Endometrial microvascular endothelial cells (primary cell): ENCODE measurements at regions not wholly inside any gene's neighbourhood (a gene's known extent, or its start where the extent isn't known, plus 50 kb on each side); places are given as distances from the start of the nearest gene placed in this dataset.

Experiments
- in situ Hi-C: cut with HindIII; loops from 2 replicates; pipeline ENCODE4 v1.10.0; 2017; ENCODE audit warnings: low sequenced_read_pairs, low pct_unique_long_range_greater_than_20kb; ENCODE audit errors: inconsistent ontology term

DNA sequence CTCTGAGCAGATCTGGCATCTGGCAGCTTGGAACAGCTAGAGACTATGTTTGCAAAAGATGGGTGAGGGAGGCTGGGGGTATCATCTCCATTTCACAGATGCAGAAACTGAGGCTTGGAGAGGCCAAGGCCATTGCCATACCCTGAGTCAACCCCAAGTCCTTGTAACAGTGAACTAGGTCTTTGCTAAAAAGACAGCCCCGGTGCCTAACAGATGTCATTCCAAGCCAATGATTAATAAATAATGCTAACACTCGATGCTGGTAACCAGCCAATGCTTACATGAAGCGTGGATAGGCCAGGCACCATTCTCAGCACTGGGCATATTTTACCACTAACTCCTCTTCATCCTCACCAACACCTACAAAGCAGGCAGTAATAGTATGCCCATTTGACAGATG lies 164.0 kb downstream of the MN1 start:
- in situ Hi-C loops = no loop called here

DNA sequence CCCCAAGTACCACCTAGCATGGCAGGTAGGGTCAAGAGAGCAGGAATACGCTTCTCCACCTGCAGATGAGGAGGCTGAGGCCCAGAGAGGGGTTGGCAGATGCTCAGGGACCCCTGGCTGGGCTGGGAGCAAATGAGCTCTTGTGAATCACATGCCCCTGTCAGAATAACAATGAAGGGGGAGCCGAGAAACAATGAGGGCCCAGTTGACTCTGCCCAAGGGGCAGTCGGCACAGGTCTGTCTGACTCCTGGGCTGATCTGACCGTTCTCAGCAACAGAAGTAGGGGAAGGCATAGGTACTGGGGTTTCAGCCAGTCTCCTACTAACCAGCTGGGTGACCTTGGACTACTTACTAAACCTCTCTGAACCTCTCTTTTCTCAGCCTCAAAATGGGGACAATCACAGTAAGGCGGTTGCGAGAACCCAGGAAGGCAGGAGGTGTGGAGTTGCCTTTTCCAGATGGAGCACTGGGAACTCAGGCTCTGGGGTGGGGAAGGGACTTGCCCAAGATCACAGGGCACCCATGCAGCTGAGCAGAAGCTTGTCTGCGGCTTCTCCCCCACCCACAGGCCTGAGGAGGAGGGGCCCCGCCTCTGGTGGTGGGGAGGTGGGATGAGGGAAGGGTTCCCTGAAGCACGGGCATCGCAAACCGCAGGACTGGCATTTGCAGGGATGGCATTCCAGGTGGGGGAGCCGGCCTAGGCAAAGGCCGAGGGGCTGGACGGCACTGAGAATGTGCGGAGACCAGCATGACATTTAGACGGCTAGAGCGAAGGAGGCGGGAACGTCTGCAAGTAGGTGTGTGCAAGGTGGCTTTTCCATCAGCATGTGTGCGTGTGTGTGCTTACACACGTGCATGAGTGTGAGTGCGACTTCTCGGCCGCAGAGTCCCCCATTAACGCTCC lies 163.0 kb downstream of the MN1 start:
- in situ Hi-C loops = no loop called here

DNA sequence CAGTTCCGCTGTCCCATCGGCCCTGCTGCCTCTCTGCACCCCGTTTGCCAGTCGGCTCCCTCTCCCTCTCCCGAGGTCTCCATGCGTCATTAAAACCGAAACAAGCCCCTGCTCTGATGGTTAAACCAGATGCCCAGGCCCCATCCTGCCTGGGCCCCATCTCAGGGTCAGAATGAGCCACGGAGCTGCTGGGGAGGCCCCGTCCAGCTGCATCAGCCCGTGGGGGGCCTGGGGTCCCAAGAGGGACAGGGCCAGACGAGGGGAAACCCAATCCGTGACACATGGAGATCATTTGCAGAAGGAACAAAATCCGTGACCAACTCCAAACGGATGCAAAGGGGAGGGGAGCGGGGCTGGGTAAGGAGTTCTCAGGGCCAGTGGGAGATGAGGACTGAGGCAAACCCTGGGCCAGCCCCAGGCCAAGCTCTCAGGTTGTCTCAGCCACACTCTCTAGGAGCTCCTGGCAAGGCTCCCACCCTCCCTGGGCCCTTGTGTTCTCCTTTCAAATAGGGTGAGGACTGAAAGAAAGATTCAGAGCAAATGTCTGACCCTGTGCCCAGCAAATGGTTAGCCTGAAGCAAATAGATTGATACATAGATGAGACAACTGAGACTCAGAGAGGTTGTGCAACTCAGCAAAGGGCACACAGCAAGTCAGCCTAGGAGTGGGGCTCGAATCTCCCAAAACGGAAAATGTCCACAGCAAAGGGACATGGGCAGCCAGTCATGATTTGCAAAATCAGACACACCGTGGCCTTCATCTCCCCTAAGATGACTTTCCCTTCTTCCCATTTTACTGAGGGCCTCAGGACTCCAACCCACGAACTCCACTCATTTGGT lies 162.1 kb downstream of the MN1 start:
- in situ Hi-C loops = no loop called here

DNA sequence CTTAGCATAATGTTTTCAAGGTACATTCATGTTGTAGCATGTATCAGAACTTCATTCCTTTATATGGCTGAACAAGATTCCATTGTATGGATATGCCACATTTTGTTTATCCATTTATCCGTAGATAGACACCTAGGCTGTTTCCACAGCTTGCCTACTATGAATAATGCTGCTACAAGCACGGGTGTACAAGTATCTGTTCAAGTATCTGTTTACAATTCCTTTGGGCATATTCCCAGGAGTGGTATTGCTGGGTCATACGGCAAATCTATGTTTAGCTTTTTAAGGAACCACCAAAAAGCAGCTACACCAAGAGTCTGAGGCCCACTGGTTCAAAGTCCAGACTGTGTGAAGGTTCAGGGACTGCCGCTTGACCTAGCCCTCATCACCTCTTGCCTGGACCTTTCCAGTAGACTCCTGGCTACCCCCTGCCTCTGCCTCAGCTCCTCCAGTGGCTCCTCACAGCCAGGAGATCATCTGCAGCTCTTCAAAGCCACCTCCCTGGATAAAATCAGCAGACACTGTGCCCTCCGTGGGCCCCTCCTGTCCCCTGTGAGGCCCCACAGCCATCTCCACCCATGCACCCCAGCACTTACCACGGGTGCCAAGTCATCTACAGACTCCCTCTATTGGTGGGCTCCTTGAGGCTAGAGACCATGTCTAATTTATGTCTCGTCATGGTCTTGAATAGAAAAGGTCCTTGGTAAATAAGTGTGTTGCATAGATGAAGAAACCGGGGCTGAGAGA lies 160.3 kb downstream of the MN1 start:
- in situ Hi-C loops = no loop called here

DNA sequence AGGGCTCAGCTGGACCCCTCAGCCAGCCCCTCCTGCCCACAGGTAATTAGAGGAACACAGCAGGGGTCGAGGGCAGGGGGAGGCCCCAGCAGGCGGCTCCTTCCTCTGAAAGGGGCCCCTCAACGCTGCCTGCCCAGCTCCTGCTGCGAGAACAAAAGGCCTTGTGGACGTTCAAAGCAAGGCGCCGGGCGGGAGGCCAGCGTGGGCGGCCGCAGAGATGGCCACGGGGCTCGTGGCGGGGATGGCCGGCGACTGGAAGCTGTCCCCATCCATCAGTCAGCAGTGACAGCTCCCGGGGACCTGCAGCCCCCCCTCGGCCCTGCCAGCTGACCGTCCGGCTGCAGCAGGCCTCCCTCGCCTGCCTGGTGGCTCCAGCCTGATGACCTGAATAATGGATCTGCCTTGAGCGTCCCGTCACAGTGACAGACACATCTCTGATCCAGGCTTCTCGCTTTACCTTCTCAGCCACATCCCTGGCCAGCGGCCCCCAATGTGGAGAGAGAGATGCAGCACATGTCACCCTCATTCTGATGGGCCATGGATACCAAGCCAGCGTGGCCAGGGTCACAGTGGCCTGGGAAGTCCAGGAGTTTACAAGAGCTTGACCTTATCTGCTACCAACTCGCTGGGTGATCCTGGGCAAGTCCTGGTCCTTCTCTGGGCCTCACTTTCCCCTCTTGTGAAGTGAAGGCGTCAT lies 159.3 kb downstream of the MN1 start:
- in situ Hi-C loops = no loop called here

DNA sequence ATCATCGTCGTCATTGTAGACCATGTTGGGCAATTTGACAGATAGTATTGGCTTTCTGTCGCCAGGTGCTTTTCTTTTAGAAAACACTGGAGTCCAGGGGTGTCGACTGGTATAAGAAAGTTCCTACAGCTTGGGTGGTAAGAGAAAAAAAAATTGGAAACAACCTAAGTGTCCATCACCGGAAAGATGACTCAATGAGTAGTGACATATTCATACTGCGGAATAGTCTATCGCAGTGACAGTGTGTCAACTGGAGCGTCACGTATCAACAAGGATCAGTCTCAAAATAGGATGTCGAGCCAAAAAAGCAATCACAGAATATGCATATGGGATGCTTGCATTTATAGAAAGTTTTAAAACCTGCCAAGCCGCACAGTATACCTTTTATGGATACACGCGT lies 157.6 kb downstream of the MN1 start:
- in situ Hi-C loops = no loop called here

DNA sequence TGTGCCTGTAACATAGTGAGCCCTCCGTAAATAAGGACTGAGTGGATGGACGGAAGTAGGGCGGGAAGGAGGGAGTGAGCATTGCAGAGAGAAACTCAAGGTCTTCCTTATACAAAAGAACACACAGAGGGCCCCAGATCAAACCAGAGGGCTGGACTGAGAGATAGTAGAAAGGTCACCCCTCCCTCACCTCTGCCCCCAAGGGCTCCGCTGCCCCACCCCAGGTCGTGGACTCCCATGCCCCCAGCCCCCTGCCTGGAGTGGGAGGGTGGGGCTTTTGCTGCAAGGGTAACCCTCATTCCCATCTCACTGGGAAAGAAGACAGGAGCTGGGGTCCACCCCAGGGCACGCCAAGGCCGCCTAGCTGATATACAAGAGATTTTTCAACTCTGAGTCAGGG lies 157.0 kb downstream of the MN1 start:
- in situ Hi-C loops = no loop called here

DNA sequence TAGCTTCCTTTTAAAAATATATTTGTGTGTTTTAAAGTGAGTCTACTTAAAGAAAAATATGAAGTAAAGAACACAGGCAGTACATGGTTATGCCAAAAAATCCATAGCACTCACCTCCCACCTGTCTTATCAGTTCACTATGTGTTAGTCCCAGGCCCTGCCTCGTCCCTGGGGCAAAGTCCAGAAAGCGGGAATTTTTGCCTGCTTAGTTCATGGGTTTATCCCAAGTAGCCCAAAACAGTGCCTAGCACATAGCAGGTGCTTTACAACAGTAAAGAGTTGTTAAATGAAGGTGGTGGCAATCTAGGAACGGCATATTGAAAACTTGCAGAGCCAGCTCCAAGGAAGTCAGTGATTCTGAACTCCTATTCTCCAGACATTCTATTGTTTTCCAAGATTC lies 154.0 kb downstream of the MN1 start:
- in situ Hi-C loops = no loop called here

DNA sequence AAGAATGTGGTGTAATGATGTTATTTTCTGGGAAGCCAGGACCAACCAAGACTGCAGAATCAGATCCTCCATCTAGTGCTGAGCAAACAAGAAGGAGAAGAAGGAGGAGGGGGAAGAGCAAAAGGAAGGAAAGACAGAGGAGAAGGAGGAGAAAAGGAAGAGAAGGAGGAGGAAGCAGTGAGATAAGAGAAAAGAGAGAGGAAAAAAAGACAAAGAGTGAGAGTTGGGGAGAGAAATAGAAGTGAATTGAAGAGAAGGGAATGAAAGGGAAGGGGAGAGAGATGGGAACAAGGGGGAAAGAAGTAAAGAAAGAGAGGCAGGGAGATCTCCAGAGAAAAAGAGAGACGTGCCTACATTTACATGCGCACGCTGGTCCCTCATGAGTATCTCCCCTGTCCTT lies 153.5 kb downstream of the MN1 start:
- in situ Hi-C loops = no loop called here

DNA sequence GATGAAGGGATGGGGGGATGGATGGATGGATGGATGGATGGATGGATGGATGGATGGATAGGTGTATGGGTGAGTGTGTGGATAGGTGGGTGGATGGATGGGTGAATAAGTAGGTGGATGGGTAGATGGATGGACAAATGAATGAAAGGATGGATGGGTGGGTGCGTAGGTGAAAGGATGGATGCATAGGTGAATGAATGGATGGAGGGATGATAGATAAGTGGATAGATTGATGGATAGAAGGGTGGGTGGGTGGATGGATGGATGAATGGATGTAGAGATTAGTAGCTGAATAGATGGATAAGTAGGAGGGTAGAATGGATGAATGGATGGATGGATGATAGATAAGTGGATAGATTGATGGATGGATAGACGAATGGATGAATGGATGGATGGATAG lies 152.7 kb downstream of the MN1 start:
- in situ Hi-C loops = no loop called here

DNA sequence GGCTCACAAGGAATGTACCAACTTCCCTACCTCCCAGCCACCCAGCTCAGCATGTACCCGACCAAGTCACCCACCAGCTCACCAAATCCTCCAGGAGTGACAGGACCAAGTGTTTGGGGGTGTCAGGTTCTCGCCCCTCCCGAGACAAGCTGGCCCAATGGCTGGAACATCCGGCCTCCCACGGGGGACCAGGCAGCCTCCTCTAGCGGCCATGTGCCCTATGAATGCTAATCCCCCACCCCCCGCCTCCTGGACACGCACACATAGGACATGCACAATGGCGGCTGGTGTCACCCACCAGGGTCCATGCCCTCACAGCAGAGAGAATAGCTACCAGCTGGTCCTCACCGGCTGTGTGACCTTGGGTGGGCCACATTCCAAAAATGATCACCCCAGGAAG lies 151.0 kb downstream of the MN1 start:
- in situ Hi-C loops = no loop called here

DNA sequence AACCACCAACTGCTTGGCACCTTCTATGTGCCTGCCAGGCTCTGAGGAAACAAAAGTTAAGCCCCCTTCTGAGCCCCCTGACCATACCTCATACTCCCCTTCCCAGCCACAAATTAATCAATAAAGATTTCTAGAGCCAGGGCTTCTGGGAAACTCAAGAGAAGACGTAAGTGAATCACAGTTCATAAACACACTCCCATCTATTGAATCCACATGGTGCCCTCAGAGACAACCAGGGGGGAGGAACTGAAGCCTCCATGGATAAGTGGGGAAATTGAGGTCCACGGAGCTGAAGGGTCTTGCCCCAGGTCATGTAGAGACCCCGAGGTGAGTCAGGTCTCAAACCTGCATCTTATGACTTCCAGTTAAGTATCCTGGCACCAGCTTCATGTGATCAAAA lies 150.6 kb downstream of the MN1 start:
- in situ Hi-C loops = no loop called here

DNA sequence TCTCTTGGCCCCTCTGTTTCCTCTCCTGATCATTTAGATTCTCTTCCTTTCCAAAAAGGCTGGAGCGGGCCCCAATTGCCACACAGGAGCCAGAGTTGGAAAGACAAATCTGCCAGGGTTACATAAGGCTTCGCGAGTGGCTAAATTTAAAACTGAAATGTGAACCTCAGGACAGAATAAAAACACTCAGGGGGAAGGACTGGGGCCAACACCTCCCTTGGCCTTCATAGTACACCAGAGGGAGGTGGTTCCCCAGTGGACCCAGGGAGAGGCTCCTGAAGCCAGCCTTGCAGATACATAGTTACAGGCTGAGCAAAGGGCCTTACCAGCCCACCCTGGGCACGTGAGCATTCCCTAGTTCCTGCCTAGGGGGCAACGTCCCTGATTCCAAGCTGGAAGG lies 150.1 kb downstream of the MN1 start:
- in situ Hi-C loops = no loop called here

DNA sequence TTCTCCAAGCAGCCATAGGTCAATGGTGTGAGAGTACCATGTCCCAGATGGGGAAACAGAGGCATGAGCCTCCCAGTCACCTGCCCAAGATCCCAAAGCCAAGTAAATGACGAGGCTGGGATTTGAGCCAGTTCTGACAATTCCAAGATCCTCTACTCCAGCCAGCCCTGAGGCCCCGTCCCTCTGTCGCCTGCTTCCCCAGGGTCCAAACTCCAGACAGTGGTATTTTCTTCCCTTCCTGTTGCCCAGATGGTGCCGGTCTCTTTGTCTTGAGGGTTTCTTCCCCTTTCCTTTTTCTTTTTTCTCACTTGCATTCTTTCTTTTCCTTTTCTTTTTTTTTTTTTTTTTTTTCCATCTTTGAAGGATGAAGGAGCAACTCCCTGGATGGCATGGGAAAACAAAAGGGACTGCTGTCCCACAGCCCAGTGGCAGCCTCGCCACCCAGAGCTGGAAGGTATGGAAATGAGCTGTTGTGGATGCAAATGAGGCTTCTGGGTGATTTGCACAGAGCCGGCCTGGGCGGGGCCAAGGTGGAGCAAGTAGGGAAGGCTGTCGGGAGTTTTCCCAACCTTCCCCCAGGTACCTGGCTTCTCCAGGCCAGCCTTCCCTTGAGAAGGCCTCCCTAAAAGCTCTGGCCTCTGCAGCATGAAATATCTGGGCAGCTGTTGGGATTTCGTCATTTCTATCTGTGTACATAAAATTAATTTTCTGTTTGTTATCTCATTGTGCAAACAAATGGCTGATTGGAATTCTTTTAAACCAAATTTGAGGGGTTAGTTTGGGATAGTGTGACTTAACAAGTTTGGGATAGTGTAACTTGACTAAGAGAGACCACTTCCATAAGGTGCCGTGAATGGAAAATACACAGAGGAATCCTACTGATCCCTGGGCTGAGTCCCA lies 146.8 kb downstream of the MN1 start:
- in situ Hi-C loops = no loop called here

DNA sequence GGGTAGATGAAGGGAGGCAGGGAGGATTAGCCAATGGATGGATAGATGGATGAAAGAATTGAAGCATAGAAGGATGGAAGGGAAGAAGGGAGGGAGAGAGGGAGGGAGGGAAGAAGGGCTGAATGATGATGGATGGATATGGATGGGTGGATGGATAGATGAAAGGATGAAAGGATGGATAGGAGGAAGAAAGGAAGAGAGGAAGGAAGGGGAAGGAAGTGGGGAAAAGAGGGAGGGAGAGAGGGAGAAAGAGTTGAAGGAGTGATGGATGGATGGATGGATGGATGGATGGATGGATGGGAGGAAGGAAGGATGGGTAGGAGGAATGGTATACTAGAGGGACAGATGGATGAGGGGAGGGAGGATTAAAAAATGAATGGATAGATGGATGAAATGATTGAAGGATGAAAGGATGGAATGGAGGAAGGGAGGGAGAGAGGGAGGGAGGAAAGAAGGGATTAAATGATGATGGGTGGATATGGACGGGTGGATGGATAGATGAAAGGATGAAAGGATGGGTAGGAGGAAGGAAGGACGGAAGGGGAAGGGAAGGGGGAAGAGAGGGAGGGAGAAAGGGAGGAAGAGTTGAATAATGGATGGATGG lies 145.9 kb downstream of the MN1 start:
- in situ Hi-C loops = no loop called here

DNA sequence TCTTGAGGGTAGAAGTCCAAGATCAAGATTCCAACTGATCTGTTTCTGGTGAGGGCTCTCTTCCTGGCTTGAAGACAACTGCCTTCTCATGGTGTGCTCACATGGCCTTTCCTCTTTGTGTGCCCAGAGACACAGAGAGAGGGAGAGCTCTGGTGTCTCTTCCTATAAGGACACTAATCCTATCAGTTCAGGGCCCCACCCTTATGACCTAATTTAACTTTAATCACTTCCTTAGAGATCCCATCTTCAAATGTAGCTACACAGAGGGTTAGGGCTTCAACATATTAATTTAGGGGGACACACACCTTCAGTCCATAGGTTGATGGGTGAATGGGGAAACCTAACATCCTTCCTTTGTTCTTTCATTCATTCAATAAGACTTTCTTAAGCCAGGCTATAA lies 144.6 kb downstream of the MN1 start:
- in situ Hi-C loops = no loop called here

DNA sequence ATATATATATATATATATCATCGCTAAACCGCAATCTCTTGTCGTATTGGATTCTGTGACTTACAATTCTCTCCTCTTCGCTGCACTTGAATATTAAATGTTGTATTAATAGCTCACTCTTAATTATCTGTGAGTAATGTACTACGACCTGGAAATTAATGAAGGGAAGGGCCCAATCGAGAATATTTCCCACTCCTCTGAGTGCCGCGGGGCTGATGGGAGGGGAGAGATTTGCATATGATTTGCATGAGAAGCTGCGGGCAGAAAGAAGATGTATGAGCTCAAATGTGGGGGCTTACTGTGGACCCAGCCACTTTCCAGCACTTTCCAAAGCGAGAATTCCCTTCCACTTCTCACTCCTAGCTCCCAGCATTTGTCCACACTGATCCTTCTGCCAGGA lies 141.2 kb downstream of the MN1 start:
- in situ Hi-C loops = no loop called here
